ENCODE measurements at regions not wholly inside any gene's neighbourhood (a gene's known extent, or its start where the extent isn't known, plus 50 kb on each side); places are given as distances from the start of the nearest gene placed in this dataset.

GRCh38 chr10:78202386-78202785 is 168.7 kb downstream of the RPS24 start:
- in situ Hi-C loops (cut with HindIII; ENCODE audit: low sequenced_read_pairs) = no loop called here
- no peak for DNase-seq (ENCODE audit: low read depth)
- no peak for TF ChIP-seq CTCF (IDR thresholded peaks at IDR 0.05; ENCODE audit: low read depth, low read length, missing control alignments)
- no peak overlapping the region for H3K4me3 ChIP-seq (ENCODE audit: low read depth, low read length)

- no peak for DNase-seq (ENCODE audit: low read depth)
- H3K4me3 ChIP-seq (ENCODE audit: low read depth, low read length) = no peak overlapping the region
- no peak for TF ChIP-seq CTCF (IDR thresholded peaks at IDR 0.05; ENCODE audit: low read depth, low read length, missing control alignments)
- in situ Hi-C loops (cut with HindIII; ENCODE audit: low sequenced_read_pairs) = no loop called here
Measured at GRCh38 chr10:78203915-78204818, 170.5 kb downstream of the RPS24 start.

- no peak for DNase-seq (ENCODE audit: low read depth)
- TF ChIP-seq CTCF (IDR thresholded peaks at IDR 0.05; ENCODE audit: low read depth, low read length, missing control alignments) = no peak
- no peak overlapping the region for H3K4me3 ChIP-seq (ENCODE audit: low read depth, low read length)
- in situ Hi-C loops (cut with HindIII; ENCODE audit: low sequenced_read_pairs) = no loop called here
Measured at GRCh38 chr10:78205457-78206016, 171.9 kb downstream of the RPS24 start.

- DNase-seq (ENCODE audit: low read depth) = no peak
- no peak overlapping the region for H3K4me3 ChIP-seq (ENCODE audit: low read depth, low read length)
- no peak for TF ChIP-seq CTCF (IDR thresholded peaks at IDR 0.05; ENCODE audit: low read depth, low read length, missing control alignments)
- in situ Hi-C loops (cut with HindIII; ENCODE audit: low sequenced_read_pairs) = no loop called here
Measured at GRCh38 chr10:78207216-78207615, 173.6 kb downstream of the RPS24 start.

- no peak for DNase-seq (ENCODE audit: low read depth)
- in situ Hi-C loops (cut with HindIII; ENCODE audit: low sequenced_read_pairs) = no loop called here
- TF ChIP-seq CTCF (IDR thresholded peaks at IDR 0.05; ENCODE audit: low read depth, low read length, missing control alignments) = no peak
- no peak overlapping the region for H3K4me3 ChIP-seq (ENCODE audit: low read depth, low read length)
Measured at GRCh38 chr10:78207776-78208175, 174.1 kb downstream of the RPS24 start.

- no peak for TF ChIP-seq CTCF (IDR thresholded peaks at IDR 0.05; ENCODE audit: low read depth, low read length, missing control alignments)
- DNase-seq (ENCODE audit: low read depth) = no peak
- in situ Hi-C loops (cut with HindIII; ENCODE audit: low sequenced_read_pairs) = no loop called here
- H3K4me3 ChIP-seq (ENCODE audit: low read depth, low read length) = no peak overlapping the region
Measured at GRCh38 chr10:78209970-78210369, 176.3 kb downstream of the RPS24 start.
